NCI-H187 treated with DMSO at 0.1 percent for 48 hours (cell line): ENCODE measurements at regions not wholly inside any gene's neighbourhood (a gene's known extent, or its start where the extent isn't known, plus 50 kb on each side); places are given as distances from the start of the nearest gene placed in this dataset.

ENCODE experiments used
- DNase-seq: peaks from one replicate; lab custom pipeline; 2025; lab: John Stamatoyannopoulos, UW

DNA sequence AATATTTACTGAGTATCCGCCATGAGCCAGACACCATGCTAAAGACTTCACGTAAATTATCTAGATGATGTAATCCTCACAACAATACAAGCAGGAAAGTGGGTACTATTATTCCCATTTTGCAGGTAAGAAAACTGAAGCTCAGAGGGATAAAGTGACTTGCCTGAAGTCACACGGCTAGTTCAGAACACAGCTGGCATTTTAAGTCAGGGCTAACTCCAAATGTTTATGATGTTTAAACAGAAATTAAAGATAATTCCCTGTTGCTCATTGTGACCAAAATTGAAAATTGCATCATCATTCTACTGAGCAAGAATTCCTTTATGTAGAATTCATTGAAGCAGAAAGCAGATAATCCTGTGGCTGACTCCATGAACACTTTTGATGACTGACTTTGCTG, 71.3 kb upstream of the STXBP5 start:
- no peak for DNase-seq

- no peak for DNase-seq
Measured at GRCh38 chr6:147133669-147134068, 70.5 kb upstream of the STXBP5 start.

- DNase-seq, result no peak
Measured at GRCh38 chr6:147135211-147135681, 69.0 kb upstream of the STXBP5 start.

- DNase-seq, result no peak
Measured at GRCh38 chr6:147136057-147136456, 68.2 kb upstream of the STXBP5 start.

- no peak for DNase-seq
Measured at GRCh38 chr6:147137986-147138385, 66.2 kb upstream of the STXBP5 start.

GRCh38 chr6:147138835-147139234, 65.4 kb upstream of the STXBP5 start:
- DNase-seq, result no peak

GRCh38 chr6:147141711-147142308, 62.4 kb upstream of the STXBP5 start:
- DNase-seq, result peak; percentile 71

GRCh38 chr6:147142684-147143245, 61.5 kb upstream of the STXBP5 start:
- DNase-seq, result no peak

- DNase-seq, result no peak
Measured at GRCh38 chr6:147149092-147149491, 55.1 kb upstream of the STXBP5 start.

GRCh38 chr6:147149826-147150225, 54.4 kb upstream of the STXBP5 start:
- no peak for DNase-seq

- no peak for DNase-seq
Measured at GRCh38 chr6:147150293-147150692, 53.9 kb upstream of the STXBP5 start.
